ENCODE measurements at regions not wholly inside any gene's neighbourhood (a gene's known extent, or its start where the extent isn't known, plus 50 kb on each side); places are given as distances from the start of the nearest gene placed in this dataset.

DNA sequence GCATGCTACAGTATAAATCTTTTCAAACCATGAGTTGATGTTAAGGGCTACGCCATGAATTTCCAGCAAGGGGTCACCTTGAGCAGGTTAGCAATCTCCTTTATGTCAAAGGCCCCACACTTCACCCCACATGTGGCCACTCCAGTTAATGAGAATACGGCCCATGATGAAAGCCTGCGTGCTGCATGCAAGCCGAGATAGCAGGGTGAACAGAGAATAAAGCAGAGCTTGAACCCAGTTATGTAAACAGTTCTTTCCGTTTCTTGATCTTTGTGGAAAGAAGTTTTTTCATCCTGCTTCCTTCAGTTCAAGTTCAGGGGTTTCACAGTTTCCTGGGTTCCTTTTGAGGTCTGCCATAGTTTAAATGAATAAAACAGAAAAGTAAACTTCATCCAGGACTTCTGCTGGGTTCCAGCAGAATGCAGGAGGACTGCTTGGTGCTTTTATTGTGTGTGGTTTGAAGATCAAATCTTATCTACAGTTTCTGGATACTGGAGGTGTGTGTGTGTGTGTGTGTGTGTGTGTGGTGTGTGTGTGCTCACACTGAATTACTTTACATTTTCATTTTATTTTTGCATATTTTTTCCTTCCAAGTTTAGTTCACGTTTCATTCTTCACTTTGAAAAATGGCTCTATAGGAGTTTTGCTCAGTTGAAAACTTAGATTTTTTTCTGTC, 87.1 kb downstream of the HMHB1 start:
- no peak for TF ChIP-seq SUZ12 (IDR thresholded peaks at IDR 0.05; ENCODE audit: extremely low read depth, insufficient read depth, insufficient read length)
- no peak for TF ChIP-seq ZNF274 (IDR thresholded peaks at IDR 0.05; ENCODE audit: low read depth, low read length)
- TF ChIP-seq YY1 (IDR thresholded peaks at IDR 0.05; ENCODE audit: insufficient read depth, insufficient read length), result no peak
- Histone ChIP-seq H3K27me3 (ENCODE audit: insufficient read depth, insufficient read length) (no peaks in the 10 kb centered on the region), H3K9me3 (ENCODE audit: insufficient read depth, low read length) (no peaks in the 10 kb centered on the region), H3K4me3 (ENCODE audit: insufficient read length, low read depth) (no peak overlapping the region), H3K36me3 (ENCODE audit: insufficient read depth, insufficient read length, low read length) (no peaks in the 10 kb centered on the region), H3K9ac (ENCODE audit: insufficient read length, low read depth) (no peak overlapping the region), H3K4me1 (ENCODE audit: insufficient read depth, insufficient read length) (no peaks in the 10 kb centered on the region)
- DNase-seq (ENCODE audit: low read depth, low spot score), result no peak

DNA sequence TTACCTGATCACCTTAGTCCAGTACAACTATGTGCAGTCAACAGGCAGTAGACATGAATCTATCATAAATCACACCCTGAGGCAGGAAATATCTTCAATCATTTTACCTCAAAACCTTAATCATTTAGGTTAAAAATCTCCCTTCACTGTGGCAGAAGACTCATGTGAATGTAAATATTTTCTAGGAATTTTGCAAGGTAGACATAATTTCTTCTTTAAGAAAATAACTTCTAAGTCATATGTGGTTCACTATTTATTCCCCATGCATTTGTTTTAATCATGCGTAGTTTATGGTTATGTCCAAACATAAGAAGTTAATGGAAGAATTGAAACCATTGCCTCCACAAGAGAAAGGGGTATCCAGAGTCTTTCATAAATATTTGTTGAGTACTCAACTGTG, 97.0 kb downstream of the HMHB1 start:
- Histone ChIP-seq H3K4me3 (ENCODE audit: insufficient read length, low read depth) (no peak overlapping the region), H3K4me1 (ENCODE audit: insufficient read depth, insufficient read length) (no peaks in the 10 kb centered on the region), H3K9me3 (ENCODE audit: insufficient read depth, low read length) (no peaks in the 10 kb centered on the region; the same call in 1 of the 2 replicates), H3K9ac (ENCODE audit: insufficient read length, low read depth) (no peak overlapping the region), H3K27me3 (ENCODE audit: insufficient read depth, insufficient read length) (no peaks in the 10 kb centered on the region), H3K36me3 (ENCODE audit: insufficient read depth, insufficient read length, low read length) (no peaks in the 10 kb centered on the region)
- DNase-seq (ENCODE audit: low read depth, low spot score), result no peak
- TF ChIP-seq YY1 (IDR thresholded peaks at IDR 0.05; ENCODE audit: insufficient read depth, insufficient read length), result no peak
- no peak for TF ChIP-seq ZNF274 (IDR thresholded peaks at IDR 0.05; ENCODE audit: low read depth, low read length)
- TF ChIP-seq SUZ12 (IDR thresholded peaks at IDR 0.05; ENCODE audit: extremely low read depth, insufficient read depth, insufficient read length), result no peak

DNA sequence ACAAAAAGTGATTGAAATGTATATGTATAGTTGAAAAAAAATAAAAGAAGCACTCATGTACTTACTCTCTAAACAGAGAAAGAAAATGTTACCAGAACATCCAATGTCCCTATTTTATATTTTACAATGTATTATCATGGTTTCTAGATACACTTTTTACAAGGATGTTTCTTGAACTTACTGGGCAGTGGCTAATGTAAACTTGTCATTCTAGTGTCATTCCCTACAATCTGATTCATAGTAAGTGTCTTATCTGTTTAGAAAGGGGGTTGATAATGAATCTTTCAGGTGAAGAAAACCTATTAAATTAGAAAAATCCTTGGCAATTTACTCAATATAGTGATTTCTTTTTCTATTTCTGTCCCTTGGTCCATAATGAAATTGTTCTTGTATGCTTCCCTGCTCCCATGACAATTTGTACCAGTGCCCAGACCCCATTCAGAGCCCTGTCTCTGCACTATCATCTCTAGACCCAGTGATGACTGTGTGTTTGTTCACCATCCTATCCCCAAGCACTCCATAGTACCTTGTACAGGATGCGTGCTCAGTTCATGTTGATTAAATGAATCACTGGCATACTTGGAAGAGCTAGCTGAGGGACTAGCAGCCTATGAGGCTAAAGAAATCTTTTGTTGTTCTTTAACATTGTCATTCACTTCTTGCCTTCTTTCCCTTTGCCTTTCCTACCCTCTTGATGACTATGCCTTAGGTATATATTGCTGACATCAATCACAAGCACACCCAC, 101.2 kb downstream of the HMHB1 start:
- H3K4me1 ChIP-seq (ENCODE audit: insufficient read depth, insufficient read length), result no peaks in the 10 kb centered on the region
- no peak for DNase-seq (ENCODE audit: low read depth, low spot score)
- no peak overlapping the region for H3K4me3 ChIP-seq (ENCODE audit: insufficient read length, low read depth)
- TF ChIP-seq ZNF274 (IDR thresholded peaks at IDR 0.05; ENCODE audit: low read depth, low read length), result no peak
- TF ChIP-seq YY1 (IDR thresholded peaks at IDR 0.05; ENCODE audit: insufficient read depth, insufficient read length), result no peak
- no peak for TF ChIP-seq SUZ12 (IDR thresholded peaks at IDR 0.05; ENCODE audit: extremely low read depth, insufficient read depth, insufficient read length)
- no peaks in the 10 kb centered on the region for H3K27me3 ChIP-seq (ENCODE audit: insufficient read depth, insufficient read length)
- H3K9ac ChIP-seq (ENCODE audit: insufficient read length, low read depth), result no peak overlapping the region
- H3K36me3 ChIP-seq (ENCODE audit: insufficient read depth, insufficient read length, low read length), result no peaks in the 10 kb centered on the region
- no peaks in the 10 kb centered on the region; the same call in 1 of the 2 replicates for H3K9me3 ChIP-seq (ENCODE audit: insufficient read depth, low read length)

DNA sequence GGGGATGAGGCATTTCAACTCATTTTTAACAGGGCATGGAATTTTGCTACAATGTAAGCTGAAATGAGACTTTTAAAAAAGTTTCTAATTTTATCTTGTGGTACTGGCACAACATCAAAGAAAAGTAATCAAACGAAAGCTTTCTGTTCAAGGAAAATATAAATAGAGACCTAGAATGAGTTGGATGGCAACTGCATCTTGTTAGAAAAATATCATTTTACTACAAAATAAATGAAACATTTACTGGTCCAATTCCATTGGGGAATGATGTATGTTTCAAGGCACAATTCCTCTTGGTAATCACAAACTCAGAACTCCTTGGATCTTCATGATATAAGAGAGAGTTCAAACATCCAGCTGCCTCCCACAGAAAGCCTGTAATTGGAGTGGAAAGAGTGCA, 102.8 kb downstream of the HMHB1 start:
- H3K9me3 ChIP-seq (ENCODE audit: insufficient read depth, low read length), result no peaks in the 10 kb centered on the region; the same call in 1 of the 2 replicates
- H3K36me3 ChIP-seq (ENCODE audit: insufficient read depth, insufficient read length, low read length), result no peaks in the 10 kb centered on the region
- H3K27me3 ChIP-seq (ENCODE audit: insufficient read depth, insufficient read length), result no peaks in the 10 kb centered on the region
- no peak overlapping the region for H3K9ac ChIP-seq (ENCODE audit: insufficient read length, low read depth)
- DNase-seq (ENCODE audit: low read depth, low spot score), result no peak
- H3K4me3 ChIP-seq (ENCODE audit: insufficient read length, low read depth), result no peak overlapping the region
- TF ChIP-seq SUZ12 (IDR thresholded peaks at IDR 0.05; ENCODE audit: extremely low read depth, insufficient read depth, insufficient read length), result no peak
- no peak for TF ChIP-seq YY1 (IDR thresholded peaks at IDR 0.05; ENCODE audit: insufficient read depth, insufficient read length)
- no peak for TF ChIP-seq ZNF274 (IDR thresholded peaks at IDR 0.05; ENCODE audit: low read depth, low read length)
- H3K4me1 ChIP-seq (ENCODE audit: insufficient read depth, insufficient read length), result no peaks in the 10 kb centered on the region

DNA sequence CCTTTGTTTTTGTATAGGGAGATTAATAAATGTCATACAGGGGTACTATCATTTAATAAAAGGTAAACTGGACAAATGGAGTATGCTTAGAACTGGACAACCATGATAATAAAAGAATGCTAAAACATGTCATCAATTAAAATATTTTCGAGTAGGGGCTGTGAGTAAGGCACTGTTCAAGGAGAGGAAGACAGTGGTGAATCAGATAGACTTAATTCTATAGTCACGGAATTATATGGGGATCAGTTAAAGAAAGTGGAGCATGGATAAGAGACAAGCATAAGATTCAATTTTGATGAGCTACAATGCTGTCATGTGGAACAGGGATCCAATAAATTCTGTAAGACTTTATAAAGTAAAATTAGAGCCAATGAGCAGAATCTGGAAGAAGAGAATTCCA, 104.5 kb downstream of the HMHB1 start:
- TF ChIP-seq YY1 (IDR thresholded peaks at IDR 0.05; ENCODE audit: insufficient read depth, insufficient read length) (no peak), ZNF274 (IDR thresholded peaks at IDR 0.05; ENCODE audit: low read depth, low read length) (no peak), SUZ12 (IDR thresholded peaks at IDR 0.05; ENCODE audit: extremely low read depth, insufficient read depth, insufficient read length) (no peak)
- Histone ChIP-seq H3K4me1 (ENCODE audit: insufficient read depth, insufficient read length) (no peaks in the 10 kb centered on the region), H3K9ac (ENCODE audit: insufficient read length, low read depth) (no peak overlapping the region), H3K9me3 (ENCODE audit: insufficient read depth, low read length) (no peaks in the 10 kb centered on the region; the same call in 1 of the 2 replicates), H3K27me3 (ENCODE audit: insufficient read depth, insufficient read length) (no peaks in the 10 kb centered on the region), H3K4me3 (ENCODE audit: insufficient read length, low read depth) (no peak overlapping the region), H3K36me3 (ENCODE audit: insufficient read depth, insufficient read length, low read length) (no peaks in the 10 kb centered on the region)
- DNase-seq (ENCODE audit: low read depth, low spot score), result no peak

DNA sequence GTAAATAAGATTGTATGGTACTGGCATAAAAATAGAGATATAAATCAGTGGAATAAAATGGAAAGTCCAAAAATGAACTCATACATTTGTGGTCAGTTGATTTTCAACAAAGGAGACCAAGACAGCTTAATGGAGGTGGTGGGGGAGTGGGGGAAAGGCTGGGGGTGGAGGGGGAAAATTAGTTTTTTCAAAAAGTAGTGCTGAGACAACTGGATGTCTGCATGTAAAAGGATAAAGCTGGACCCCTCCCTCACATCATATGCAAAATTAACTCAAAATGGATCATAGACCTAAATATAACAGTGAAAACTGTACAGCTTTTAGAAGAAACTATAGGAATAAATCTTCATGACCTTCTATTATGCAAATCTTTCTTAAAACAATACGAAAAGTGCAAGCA, 107.0 kb downstream of the HMHB1 start:
- DNase-seq (ENCODE audit: low read depth, low spot score), result no peak
- H3K9me3 ChIP-seq (ENCODE audit: insufficient read depth, low read length), result no peaks in the 10 kb centered on the region
- no peaks in the 10 kb centered on the region for H3K27me3 ChIP-seq (ENCODE audit: insufficient read depth, insufficient read length)
- no peaks in the 10 kb centered on the region for H3K4me1 ChIP-seq (ENCODE audit: insufficient read depth, insufficient read length)
- TF ChIP-seq ZNF274 (IDR thresholded peaks at IDR 0.05; ENCODE audit: low read depth, low read length), result no peak
- no peak for TF ChIP-seq SUZ12 (IDR thresholded peaks at IDR 0.05; ENCODE audit: extremely low read depth, insufficient read depth, insufficient read length)
- no peak for TF ChIP-seq YY1 (IDR thresholded peaks at IDR 0.05; ENCODE audit: insufficient read depth, insufficient read length)
- no peak overlapping the region for H3K9ac ChIP-seq (ENCODE audit: insufficient read length, low read depth)
- H3K36me3 ChIP-seq (ENCODE audit: insufficient read depth, insufficient read length, low read length), result no peaks in the 10 kb centered on the region
- no peak overlapping the region for H3K4me3 ChIP-seq (ENCODE audit: insufficient read length, low read depth)

GRCh38 chr5:143920772-143921171, 108.8 kb downstream of the HMHB1 start:
- Histone ChIP-seq H3K4me3 (ENCODE audit: insufficient read length, low read depth) (no peak overlapping the region), H3K9ac (ENCODE audit: insufficient read length, low read depth) (no peak overlapping the region), H3K36me3 (ENCODE audit: insufficient read depth, insufficient read length, low read length) (no peaks in the 10 kb centered on the region), H3K4me1 (ENCODE audit: insufficient read depth, insufficient read length) (no peaks in the 10 kb centered on the region), H3K27me3 (ENCODE audit: insufficient read depth, insufficient read length) (no peaks in the 10 kb centered on the region), H3K9me3 (ENCODE audit: insufficient read depth, low read length) (no peaks in the 10 kb centered on the region)
- no peak for DNase-seq (ENCODE audit: low read depth, low spot score)
- TF ChIP-seq SUZ12 (IDR thresholded peaks at IDR 0.05; ENCODE audit: extremely low read depth, insufficient read depth, insufficient read length) (no peak), YY1 (IDR thresholded peaks at IDR 0.05; ENCODE audit: insufficient read depth, insufficient read length) (no peak), ZNF274 (IDR thresholded peaks at IDR 0.05; ENCODE audit: low read depth, low read length) (no peak)
